Globus pallidus (tissue), 1 donor: ENCODE measurements at regions not wholly inside any gene's neighbourhood (a gene's known extent, or its start where the extent isn't known, plus 50 kb on each side); places are given as distances from the start of the nearest gene placed in this dataset.
"Not testable (repeated sequence)": the region's sequence is repeated elsewhere in the genome, so short reads cannot be mapped to it uniquely, and the experiment has no call there.

Experiments used
- DNase-seq: peaks from one replicate; pipeline ENCODE4 v3.0.0-alpha.2; 2015; ENCODE audit warnings: low spot score

DNA sequence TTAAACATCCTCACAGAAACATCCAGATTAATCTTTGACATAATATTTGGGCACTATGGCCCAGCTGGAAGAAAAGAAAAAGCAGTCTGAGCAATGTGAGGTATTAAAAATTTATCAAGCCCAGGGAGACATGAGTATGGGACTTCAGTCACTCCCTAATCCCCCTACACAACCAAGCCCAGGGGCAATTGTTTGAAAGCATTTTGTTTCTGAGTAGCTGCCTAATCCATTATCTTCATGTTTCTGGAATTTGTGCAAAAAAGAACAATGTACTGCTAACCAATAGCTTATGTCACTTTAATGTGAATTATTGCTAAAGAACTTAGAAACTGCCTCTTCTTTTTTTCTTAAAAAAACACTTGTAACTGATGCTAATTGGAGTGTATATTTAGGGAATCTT, 360.7 kb downstream of the TEX13C start:
- no peak for DNase-seq

DNA sequence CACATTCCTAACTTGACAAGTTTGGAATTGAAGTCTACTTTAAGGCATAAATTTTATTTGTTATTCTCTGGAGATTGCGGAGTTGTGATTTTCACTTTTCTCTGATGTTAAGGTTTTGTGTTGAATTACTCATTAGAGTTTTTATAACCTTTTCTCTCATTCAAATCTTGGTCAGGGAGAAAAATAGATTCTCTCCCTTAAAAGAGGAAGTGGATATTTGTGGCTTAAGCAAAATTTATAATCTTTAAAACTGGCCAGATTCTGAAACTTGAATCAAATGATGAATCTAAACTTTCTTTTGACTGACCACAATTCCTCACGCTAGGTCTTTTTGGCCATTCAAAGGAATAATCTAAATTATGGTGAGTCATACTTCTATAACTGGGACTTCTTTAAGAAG, 361.4 kb downstream of the TEX13C start:
- no peak for DNase-seq

DNA sequence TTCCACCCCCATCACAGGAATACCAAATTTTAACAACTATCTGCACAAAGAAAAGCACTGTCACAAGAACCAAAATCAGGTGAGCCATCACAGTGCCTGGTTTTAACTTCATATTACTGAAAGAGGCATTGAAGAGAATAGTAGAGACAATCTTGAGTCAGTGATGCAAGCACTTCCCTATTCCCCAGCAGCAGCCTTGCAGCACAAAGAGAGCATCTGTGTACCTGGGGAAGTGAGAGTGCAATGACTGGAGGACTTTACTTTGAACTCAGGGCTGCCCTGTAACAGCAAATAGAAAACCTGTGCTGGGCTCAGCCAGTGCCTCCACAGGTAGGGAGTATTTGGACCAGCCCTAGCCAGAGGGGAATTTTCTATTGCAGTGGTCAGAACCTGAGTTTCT, 361.8 kb downstream of the TEX13C start:
- DNase-seq = no peak

DNA sequence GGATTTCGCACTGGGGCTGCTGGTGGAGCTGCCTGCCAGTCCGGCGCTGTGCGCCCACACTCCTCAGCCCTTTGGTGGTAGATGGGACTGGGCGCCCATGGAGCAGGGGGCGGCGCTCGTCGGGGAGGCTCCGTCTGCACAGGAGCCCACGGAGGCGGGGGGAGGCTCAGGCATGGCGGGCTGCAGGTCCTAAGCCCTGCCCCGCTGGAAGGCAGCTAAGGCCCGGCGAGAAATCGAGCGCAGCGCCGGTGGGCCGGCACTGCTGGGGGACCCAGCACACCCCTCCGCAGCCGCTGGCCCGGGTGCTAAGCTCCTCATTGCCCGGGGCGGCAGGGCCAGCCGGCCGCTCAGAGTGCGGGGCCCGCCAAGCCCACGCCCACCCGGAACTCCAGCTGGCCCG, 370.9 kb downstream of the TEX13C start:
- DNase-seq = not testable (repeated sequence)

DNA sequence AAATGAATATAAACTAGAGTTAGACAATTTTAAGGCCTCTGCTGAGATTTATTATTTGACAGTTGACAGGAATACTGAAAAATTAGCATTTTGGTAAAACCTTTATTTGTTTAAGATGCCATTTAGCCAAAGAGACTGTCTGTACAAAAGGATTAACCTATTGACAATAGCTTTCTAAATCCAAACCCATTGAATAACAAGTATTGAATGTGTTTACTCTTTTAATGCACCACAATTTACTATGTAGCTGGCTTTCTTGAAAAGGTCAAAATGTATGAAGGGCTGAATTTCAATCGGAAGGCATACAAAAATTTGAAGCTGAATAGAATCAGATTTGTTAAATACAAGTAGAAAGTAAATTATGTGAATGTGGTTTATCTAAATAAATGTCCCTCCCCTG, 374.5 kb downstream of the TEX13C start:
- DNase-seq = no peak

DNA sequence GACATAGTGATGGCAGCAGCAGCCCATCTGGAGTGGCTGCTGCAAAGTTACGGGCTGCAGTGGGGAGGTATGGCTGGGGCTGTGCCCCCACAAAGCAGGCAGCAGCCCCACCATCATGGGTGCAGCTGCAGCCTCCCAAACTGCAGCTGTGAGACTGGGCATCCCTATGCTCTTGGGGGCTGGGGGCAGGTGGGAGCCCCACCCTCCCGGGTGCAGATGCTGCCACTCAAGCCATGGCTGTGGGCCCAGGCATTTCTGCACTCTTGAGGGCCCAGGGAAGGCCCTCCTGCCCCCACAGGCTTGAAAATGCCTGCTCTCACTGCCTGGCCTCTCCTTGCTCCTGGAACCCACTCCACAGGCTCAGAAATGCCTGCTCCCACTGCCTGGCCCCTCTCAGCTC, 389.4 kb downstream of the TEX13C start:
- no peak for DNase-seq

DNA sequence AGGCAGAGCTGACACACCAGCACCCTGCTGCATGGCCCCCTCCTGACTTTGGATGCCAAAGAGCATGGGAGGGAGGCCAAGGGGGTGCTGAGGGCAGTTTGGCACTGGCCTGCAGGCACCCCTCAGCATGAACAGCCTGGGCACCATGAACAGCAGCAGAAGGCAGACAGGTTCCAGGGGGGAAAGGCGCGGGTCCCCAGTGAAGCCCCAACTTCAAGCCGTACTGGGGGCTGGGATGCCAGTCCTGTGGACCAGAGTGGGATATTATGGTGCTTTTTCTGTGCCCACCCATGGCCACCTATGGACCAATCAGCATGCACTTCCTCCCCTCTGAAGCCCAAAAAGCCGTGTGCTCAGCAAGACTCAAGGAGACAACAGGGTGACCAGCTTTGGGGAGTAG, 389.9 kb downstream of the TEX13C start:
- DNase-seq = no peak

DNA sequence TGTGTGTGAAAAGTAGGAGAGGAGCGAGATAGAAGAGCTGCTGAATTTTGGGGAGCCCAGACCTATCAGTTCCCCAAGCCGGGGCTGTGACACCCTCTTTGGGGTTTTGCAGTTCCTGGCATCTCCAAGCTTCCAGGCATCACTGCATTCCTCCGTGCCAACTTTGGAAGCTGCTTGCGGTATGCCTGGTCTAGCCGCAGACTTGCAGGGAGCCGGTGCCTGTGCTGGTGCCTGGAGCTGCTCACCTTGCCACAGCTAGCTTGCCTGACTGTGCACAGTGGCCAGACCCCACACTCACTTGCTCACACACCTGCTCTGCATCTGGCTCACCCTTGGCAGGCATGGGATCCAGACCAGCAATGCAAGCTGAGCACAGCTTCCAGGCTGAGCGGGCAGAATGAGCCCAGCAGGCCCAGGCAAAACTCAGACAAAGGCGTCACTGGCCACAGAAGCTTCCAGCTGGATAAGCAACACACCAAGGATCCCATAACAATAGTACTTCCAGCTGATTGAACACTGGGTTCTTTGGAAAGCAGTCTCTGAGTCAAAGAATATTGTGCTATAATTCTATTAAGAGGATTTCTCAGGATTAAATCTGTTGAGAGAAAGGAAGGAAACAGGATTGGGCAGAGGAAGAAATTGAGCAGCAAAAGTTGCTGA, 390.9 kb downstream of the TEX13C start:
- DNase-seq = no peak

DNA sequence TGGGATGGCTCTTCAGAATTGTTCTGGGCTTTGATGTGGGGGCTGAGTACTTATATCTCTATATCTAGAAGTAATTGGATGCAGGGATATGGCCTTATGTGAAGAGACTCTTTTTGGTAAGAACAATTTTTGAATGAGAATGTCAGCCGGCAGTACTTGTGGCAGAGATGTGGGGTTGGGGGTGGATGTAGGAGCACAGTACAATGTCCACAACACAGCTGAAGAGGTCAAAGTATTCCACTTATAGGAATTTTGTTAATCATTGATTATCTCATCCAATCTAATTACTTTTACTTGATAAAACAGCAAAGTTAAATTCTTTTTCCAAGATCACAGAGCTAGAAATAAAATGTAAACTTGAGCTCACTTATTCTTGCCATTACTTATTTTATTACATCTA, 391.4 kb downstream of the TEX13C start:
- no peak for DNase-seq

DNA sequence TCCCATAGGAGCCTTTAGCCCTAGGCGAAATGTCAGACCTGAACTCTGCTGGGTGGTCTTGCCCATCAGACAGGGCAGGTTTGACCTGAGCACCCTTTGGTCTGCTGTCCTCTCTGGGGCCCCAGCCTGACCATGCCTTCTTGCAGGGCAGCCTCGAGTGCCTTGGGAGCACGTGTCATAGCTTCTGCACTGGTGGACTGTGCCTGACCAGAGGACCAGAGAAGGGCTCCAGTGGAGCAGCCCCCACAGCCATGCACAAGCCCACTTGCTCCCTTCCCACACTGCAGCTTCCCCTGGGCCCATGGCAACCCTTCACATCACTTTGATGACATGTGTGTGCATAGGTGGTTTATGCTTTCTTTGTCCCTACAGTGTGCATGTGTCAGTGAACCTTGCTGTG, 394.0 kb downstream of the TEX13C start:
- DNase-seq = no peak

DNA sequence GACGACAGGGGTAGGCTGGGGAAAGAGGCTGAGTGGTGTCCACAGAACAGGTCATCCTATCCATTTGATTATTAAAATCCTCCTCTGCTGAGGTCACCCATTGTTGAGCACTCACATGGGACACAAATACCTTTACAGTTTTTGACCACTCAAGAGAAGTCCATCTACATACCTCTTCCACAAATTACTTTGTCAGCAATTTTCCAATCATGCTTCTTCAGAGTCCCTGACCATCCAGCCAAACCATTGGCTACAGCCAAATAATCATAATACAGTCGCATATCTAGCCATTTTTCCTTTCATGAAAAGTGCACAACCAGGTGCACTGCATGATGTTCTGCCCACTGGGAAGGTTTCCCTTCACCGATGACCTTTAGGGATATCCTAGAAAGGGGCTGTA, 407.4 kb downstream of the TEX13C start:
- DNase-seq = no peak

DNA sequence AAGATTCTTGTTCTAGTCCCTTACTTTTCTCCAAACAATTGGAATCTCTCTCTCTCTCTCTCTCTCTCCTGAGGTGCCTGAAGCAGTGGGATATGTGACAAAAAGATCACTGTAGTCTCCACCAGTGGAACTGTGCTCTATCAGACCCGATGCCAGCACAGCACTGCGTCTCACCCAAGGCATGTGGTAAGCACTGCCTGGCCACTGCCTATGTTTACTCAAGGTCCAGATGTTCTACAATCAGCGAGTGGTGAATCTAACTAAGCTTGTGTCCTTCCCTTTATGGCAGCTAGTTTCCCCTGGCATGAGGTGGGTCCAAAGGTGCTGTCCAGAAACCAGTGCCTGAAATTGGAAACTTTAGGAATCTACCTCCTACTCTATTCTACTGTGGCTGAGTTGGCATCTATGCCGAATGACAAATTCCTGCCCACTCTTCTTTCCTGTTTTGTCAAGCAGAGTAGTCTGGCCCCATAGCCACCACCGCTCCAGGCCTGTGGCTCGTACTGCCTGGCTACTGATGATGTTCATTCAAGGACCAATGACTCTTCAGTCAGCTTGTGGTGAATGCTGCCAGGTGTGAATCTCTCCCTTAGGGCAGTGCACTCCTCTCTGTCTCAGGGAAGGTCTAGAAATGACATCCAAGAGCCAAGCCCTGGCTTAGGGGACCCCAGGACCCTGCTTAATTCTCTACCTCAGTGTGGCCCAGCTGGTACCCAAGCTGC, 416.5 kb downstream of the TEX13C start:
- DNase-seq = no peak

DNA sequence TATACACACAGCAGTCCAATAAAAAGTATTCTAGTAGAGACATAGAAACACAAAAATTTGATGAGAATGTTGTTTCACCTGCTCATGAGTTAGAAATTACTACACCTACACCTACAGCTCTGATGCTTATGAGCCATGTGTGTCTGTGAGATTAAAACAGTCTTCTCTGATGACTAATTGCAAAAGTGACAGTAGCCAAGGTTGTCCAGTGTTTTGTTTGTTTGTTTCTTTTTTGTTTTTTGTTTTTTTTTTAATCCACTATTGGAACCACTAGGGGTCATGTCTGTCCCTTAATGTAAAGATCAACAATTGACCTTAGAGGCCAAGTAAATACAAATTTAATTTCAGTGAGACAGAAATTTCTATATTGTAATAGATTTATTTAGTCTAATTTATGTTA, 423.1 kb downstream of the TEX13C start:
- no peak for DNase-seq

DNA sequence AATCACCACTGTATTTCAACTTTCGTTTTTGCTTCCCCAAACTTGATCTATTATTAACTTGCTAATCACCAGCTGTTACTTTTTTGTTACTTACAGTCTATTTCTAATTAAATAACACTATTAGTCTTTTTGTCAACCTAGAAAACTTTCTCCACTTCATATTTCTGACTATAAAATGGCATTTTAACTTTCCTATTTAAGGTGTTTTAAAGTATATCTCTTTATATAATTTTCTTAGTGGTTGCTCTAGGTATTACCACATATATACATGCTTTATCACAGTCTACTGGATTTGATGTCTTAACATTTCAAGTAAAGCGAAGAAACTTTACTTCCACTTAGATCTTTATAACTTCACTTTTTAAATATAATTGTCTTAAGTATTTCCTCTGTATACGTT, 421.2 kb downstream of the DCAF12L2 start:
- no peak for DNase-seq

DNA sequence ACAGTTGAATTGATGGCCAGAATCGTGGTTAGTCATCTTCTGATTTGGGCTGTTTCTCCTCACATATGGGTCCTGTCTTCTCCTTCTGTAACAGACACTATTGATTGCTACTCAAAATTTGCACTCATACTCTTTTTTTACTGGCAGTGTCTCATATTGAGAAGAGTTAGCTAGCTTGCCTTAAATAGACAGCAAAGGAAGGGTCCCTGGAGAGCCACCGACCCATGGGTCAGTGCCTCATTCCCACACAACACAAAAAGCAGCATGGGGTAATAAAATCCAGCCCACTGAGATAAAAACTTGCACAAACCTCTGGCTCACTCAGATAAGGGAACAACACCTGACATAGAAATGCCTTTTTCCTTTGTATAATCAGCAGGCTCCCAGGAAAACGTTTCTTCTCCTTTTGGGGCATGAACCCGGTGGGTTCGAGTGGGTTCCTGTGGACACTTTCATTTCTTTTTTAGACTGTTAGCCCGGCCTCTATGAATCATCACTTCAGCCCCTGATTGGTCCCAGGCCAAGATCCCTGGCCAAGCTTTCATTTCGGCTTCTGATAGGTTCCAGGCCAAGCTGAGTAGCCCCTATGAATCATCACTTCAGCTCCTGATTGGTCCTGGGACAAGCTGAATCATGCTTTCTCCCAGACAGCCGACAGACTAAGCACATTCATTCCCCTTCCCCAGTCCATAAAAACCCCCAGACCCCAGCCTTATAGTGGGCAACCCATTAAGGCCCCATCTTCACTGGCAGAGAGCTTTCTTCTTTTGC, 408.1 kb downstream of the DCAF12L2 start:
- no peak for DNase-seq

DNA sequence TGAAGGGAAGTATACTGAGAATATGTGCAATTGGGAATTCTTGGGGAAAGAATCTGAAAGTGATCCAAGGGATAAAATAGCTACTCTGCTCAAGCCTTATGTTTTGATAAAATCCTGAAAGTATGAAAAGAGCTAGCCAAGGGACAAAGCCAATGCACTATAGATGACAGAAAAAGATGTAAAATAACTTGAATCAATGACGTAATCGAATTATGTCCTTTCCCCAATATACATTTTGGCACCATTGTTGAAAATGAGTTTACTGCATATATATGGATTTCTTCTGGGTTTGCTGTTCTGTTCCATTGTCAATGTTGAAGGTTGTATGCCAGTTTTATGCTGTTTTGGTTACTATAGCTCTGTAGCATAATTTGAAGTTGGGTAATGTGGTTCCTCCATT, 407.3 kb downstream of the DCAF12L2 start:
- no peak for DNase-seq

DNA sequence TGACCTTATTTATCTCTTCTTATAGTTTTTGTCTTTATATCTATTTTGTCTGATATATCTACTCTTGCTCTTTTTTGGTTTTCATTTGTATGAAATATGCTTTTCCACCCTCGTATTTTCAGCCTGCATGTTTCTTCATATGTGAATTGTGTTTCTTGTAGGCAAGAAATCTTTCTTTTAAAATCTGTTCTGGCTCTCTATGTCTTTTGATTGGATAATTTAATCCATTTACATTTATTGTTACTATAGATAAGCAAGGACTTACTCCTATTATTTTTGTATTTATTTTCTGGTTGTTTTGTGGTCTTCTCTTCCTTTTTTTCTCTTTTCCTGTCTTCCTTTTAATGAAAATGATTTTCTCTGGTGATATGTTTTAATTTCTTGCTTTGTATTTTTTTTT, 403.1 kb downstream of the DCAF12L2 start:
- DNase-seq = no peak

DNA sequence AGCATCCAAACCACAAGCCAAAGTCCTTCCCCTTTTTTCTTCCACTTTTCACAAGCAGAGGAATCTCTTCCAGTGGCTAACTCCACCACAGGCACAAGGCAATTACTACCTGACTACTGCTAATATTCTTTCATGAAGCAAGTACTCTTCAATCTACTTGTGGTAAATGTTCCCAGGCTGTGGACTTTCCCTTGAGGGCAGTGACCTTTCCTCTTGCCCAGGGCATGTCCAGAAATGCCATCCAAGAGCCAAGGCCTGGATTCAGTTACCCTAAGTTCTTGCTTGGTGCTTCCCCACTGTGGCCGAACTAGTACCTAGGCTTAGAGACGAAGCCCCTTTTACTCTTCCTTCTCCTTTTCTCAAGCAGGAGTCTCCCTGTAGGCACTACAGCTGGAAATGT, 400.7 kb downstream of the DCAF12L2 start:
- no peak for DNase-seq

DNA sequence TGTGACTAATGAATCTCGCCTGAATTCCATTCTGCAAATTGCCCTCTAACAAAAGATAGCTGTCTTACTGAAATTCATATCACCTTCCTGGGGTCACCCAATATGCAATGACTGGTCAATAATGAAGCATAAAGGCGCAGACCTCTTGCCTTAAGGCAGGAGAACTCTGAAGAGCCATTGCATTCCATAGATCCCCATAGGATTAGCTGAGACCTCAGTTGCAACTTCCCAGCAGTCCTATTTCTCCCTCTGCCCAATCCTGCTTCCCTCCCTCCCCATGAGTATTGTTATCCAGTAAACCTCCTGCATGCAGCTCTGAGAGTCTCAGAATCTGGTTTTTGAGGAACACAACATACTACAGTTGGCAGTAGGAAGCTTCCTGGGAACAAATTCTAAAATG, 396.5 kb downstream of the DCAF12L2 start:
- no peak for DNase-seq

DNA sequence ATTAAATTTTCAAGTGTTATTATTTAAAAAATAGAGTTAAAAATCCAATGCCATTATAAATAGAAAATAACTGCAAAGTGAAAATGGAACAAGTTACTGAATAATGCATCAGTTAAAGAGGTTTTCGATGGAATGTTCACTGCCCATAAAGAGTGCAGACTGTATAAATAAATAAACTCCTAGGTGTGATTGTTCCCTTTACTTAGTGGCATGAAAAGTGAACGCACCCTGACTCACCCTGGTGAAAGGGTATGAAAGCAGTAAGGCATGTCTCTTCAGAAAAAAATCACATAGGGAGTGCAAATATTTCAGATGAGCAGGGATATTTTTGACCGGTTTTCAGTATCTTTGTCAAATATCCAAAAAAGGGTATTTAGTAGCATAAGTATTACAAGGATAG, 387.8 kb downstream of the DCAF12L2 start:
- DNase-seq = no peak

DNA sequence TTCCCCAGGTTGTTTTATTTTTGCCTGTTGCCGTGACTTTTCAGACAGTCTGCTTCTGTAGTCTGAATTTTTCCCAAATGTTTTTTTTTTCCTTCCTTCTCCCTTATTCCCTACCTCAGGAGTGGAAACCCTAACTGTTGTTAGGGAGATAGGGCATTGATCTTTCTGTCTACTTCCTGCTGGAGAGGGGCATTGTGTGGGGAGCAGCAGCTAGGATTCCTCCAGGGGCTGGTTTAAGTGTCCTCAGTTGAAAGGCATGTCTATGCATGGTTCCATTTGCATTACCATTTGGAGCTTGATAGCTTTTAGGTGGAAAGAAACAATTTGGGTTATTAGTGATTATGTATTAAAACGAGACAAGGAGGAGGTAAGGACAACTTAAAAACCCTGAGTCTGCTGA, 383.9 kb downstream of the DCAF12L2 start:
- DNase-seq = no peak

DNA sequence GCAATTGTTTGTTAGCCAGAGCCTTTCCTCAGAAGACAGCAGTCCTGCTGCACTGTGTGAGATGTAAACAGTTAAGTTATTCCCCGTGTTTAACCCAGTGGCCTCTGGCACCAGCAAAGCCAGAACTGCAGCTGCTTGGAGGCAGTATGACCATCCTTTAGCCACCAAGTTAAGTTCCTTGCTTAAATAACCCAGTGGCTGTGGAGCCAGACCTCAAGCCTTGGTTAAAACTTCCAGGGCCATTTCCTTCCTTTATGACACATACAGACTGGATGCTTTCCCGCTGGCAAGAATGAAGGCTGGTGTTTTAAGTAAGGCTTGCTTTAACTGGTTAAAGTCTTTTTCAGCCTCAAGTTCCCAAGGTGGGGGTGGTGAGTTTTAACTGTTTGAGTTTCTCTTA, 379.8 kb downstream of the DCAF12L2 start:
- no peak for DNase-seq

DNA sequence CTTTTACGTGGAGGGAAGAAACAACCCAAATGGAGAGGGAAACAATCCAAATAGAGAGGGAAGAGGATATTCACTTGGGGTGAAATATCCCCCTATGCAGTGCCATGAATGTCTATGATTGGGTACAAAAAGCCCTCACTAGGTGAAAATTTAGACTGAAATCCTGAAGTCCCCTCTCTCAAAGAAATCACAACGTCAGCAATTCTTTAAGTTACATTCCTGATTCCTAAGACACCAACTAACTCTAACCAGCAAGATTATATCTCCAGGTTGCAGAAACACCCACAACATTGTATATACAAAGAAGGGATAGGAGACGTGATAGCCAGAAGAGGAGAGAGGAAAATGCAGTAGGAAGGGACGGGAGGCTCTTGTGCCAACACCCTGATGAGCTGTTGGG, 374.3 kb downstream of the DCAF12L2 start:
- DNase-seq = no peak
